Left colon (tissue), 2 donors: ENCODE measurements at regions not wholly inside any gene's neighbourhood (a gene's known extent, or its start where the extent isn't known, plus 50 kb on each side); places are given as distances from the start of the nearest gene placed in this dataset.
"Not testable (repeated sequence)": the region's sequence is repeated elsewhere in the genome, so short reads cannot be mapped to it uniquely, and the experiment has no call there.

Source experiments
- ATAC-seq: fragments of 200-7000 bp; cut with Tn5 transposase; one replicate; pipeline ENCODE4 v1.9.1; 2020; ENCODE audit warnings: mild to moderate bottlenecking, moderate library complexity
- DNase-seq, 2 donors: peaks; one replicate each; pipeline ENCODE4 v3.0.0-alpha.2; 2020
- intact Hi-C, 2 donors: fragments of 100-400 bp; cut with DNase I in 1 of 2; cut with micrococcal nuclease in 1 of 2; formaldehyde crosslinking; loops; one replicate each; pipeline versions ENCODE4 v1.11.2 to v1.14.0; 2022; cut with DNase I, micrococcal nuclease
- donor health status: DM: no; HTN: no; CAD: no.
- donor health status: DM: yes; HTN: yes; CAD: no.

GRCh38 chr2:207233141-207233540 lies 67.4 kb upstream of the KLF7 start:
- intact Hi-C loops, ATAC-seq, DNase-seq: not testable (repeated sequence)

GRCh38 chr2:207233731-207234130 lies 68.0 kb upstream of the KLF7 start:
- intact Hi-C loops = no loop called here
- DNase-seq = no peak
- no peak for ATAC-seq

DNA sequence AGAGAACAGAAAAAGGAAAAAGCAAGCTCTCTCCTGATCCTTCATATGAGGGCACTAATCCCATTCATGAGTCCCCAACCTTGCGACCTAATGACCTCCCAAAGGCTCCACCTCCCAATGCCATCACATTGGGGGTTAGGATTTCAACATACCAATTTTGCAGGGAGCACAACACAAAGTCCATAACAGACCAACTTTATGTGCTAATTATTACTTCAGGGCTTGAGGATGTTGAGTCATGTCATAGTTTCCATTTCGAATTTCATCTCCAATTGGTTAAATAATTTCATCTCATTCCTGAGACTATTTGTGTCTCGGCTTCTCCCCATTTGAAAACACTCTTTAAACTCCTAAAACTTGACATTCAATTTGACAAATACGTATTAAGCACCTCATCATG lies 69.9 kb upstream of the KLF7 start:
- DNase-seq (no peak), ATAC-seq (no peak)
- intact Hi-C loops = no loop called here

DNA sequence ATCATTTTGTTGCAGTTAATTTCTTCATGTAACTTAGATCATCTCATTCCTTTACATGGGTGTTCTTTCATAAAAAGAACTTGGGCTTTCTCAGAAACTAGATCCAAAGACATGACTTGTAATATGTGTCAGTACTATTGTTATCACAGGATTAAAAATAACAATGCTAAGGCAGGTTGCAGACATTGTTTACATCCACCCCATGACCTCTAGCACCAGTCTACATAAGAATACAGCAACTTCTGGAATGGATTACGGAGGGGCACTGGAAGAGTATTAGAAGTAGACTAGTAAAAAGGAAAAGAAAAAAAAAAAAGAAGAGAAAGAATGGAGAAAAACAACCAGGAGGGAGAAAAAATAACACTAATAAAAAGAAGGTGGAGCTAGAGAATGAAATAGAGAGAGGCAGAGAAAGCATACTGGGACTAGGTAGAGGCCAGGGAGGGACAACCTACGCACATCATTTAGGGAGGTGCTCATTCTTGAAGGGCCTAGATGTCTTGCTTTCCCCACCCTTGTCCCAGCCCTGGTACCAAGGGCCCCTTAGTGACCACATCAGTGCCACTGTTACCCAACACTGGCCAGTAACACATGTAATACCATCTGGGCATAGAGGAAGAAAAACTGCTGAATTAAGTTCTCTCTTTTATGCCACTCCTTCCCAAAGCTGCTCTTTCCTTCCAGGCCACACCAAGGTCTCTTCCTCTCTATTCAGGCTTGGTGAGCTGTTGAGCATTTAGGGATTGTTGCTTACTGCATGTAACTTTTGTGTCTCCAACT lies 70.6 kb upstream of the KLF7 start:
- no peak for ATAC-seq
- DNase-seq = no peak
- intact Hi-C loops = no loop called here

DNA sequence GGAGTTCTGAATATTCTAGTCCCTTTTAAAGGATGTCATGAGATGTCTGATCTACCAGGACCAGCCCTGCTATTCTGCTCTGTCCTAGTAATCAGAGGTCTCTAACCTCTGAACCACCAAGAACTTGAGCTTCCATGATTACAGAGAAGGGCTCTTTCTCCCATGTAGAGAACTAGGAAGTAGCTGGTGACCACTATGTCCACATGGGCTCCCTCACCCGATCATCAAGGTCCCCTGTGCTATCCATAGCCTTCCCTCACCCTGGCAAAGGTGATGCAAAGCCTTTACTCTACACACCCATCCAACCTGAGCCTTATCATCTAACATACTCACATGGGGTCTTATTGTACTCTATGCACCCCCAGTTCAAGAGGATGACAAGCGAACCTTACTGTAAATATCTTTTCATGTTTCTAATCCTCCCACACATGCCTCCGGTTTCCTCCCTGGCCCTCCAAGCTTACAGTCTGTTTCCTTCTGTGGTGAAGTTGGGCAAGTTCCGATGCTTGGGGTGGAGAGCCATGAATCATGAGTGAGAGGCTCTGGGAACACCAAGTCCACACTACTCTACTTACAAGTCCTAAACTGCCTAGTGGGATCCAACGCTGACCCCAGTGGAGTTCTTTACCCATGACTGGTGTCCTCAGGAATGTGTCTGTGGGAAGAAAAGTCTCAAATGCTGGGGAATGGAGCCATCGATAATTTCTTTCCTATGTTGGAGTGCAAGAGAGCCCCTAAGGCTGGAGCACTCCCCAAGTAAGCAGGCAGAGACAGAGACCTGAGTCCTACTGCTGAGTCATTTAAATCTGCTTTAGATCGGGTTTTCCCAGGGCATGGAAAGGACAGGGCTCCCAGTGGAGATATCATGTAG lies 73.3 kb upstream of the KLF7 start:
- intact Hi-C loops = no loop called here
- DNase-seq (peak in 1 of 2 donors; percentile 46), ATAC-seq (no peak)

- no peak for ATAC-seq
- intact Hi-C loops = no loop called here
Observed at GRCh38 chr2:207239754-207240494, 74.2 kb upstream of the KLF7 start.

DNA sequence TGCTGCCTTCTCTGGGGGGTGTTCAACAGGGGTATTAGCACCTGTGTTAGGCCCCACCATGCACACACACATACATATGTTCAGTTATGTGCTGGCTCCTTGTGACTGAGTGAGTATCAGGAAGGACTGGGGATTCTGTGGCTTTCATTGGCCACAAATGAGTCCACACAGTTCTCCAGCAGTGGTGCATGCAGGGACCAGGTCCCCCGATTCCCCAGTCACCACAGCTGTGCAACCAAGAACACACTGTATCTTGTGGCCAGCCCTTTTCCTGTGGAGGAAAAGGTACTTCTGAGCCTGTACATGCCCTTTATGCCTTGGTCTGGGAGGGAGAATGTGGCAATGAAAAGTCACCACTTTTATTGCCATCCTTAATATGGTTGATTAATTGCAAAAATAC lies 74.9 kb upstream of the KLF7 start:
- ATAC-seq = no peak
- no peak for DNase-seq
- intact Hi-C loops = no loop called here

More at GRCh38 chr2:207239754-207240494, 74.2 kb upstream of the KLF7 start:
- no peak for DNase-seq

GRCh38 chr2:207241198-207241597 lies 75.5 kb upstream of the KLF7 start:
- DNase-seq = no peak
- no peak for ATAC-seq
- intact Hi-C loops = no loop called here

GRCh38 chr2:207243601-207244000 lies 77.9 kb upstream of the KLF7 start:
- intact Hi-C loops = no loop called here
- ATAC-seq (no peak), DNase-seq (no peak)

GRCh38 chr2:207244971-207245925 lies 79.5 kb upstream of the KLF7 start:
- intact Hi-C loops = no loop called here
- DNase-seq (no peak), ATAC-seq (no peak)

DNA sequence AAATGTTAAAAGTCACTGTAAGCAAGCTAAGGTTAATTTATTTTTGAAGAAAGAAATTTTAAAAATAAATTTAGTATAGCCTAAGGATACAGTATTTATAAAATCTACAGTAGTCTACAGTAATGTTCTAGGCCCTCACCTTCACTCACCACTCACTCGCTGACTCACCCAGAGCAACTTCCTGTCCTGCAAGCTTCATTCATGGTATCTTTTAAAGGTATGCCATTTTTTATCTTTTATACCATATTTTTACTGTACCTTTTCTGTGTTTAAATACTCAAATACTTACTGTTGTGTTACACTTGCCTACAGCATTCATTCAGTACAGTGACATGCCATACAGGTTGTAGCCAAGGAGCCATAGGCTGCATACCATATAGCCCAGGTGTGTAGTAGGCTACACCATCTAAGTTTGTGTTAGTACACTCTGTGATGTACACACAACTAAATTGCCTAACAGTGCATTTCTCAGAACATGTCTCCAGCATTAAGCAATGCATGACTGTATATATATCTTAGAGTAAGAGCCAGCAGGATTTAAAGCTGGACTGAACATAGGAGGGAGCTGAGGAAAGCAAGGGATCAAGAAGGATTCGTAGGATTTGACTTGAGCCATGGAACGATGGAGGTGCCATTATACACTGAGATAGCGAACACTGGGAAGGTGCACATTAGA lies 83.1 kb upstream of the KLF7 start:
- ATAC-seq (no peak), DNase-seq (no peak)
- intact Hi-C loops = no loop called here

DNA sequence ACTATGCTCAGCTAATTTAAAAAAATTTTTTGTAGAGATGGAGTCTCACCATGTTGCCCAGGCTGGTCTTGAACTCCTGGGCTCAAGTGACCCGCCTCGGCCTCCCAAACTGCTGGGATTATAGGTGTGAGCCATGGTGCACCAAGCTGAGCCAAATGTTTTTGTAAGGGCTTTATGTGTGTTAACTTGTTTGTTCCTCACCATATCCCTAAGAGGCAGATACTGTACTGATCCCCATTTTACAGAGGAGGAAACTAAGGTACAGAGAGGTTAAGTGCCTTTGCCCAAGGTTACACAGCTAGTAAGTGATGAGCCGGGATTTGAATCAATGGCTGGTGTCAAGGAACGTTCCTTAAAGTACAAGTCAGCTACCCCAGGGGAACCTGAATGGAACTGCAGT lies 85.3 kb upstream of the KLF7 start:
- no peak for ATAC-seq
- intact Hi-C loops = no loop called here
- DNase-seq = no peak

DNA sequence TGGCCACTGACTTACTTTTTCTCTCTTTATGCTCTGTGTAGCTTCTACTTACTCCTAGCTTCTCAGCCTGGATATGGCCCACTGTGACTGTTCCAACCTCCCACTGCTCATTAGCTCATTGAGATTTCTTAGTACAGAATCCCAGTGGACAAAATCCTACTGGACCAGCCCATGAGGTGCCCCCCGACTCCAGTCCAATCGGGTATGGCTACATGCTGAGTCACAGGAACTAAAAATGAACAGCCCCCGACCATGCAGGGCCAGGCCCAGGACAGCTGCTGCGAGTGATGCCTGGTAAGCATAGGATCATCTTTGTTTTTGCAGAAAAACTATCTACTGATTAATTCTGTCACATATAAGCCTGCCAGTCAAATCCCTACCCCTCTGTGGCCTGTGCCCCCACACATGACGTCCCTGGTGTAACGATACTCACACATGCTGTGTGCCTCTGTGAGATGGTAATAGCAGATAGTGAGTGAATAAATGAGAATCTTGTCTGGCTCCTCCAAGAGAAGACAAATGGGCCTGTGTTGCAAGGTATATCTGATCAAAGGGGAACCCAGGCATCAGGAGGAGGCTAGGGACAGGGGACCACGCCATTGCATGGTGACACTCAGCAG lies 85.9 kb upstream of the KLF7 start:
- DNase-seq = no peak
- intact Hi-C loops = no loop called here
- ATAC-seq = no peak

- intact Hi-C loops = no loop called here
- DNase-seq = no peak
- ATAC-seq = no peak
Observed at GRCh38 chr2:207252416-207252815, 86.7 kb upstream of the KLF7 start.

- intact Hi-C loops = no loop called here
- DNase-seq (no peak), ATAC-seq (no peak)
Observed at GRCh38 chr2:207252979-207253645, 87.4 kb upstream of the KLF7 start.

DNA sequence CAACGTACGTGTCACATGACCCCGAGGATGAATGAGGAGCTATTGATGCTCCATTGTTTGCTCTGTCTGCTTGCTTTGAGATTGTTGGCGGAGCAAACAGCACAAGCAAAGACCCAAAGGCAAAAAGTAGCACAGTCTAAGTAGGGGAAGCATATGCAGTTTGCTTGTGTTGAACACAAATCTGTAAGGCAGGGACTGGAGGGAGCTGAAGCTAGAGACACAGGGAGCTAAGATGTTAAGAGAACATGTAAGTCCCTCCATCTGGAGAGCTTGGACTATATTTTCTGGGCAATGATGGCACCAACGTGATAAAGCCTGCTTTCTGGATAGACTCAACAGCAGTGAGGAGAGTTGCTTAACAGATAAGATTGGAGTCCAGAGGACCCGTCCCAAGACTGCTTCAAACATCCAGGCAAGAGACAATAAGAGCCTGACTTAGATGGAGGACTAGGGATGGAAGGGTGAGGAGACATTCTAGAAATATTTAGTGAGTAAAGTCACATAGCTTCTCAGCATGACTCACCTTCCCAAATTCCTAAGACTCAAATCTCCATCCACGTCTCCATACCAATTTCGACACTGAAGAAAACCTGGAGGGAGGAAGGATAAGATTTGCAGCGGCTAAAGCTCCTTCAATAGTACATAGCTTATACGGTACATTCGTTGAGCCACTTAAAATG lies 88.1 kb upstream of the KLF7 start:
- DNase-seq = no peak
- ATAC-seq = no peak
- intact Hi-C loops = no loop called here
